Left ventricle myocardium inferior (tissue), 1 donor: ENCODE measurements at regions not wholly inside any gene's neighbourhood (a gene's known extent, or its start where the extent isn't known, plus 50 kb on each side); places are given as distances from the start of the nearest gene placed in this dataset.

ENCODE experiments used
- DNase-seq: peaks from one replicate; pipeline ENCODE4 v3.0.0-alpha.2; 2020
- H3K27ac ChIP-seq: fragments of 200-600 bp; replicated peaks from 2 replicates; pipeline ENCODE4 v1.8.0; 2021
- H3K27me3 ChIP-seq: fragments of 200-600 bp; 2 replicates; pipeline ENCODE4 v1.8.0; 2021; ENCODE audit warnings: low read depth
- H3K36me3 ChIP-seq: fragments of 200-600 bp; 2 replicates; pipeline ENCODE4 v1.8.0; 2021
- H3K4me1 ChIP-seq: fragments of 200-600 bp; 2 replicates; pipeline ENCODE4 v1.8.0; 2021
- H3K4me3 ChIP-seq: fragments of 200-600 bp; 2 replicates; pipeline ENCODE4 v1.8.0; 2021; ENCODE audit warnings: mild to moderate bottlenecking, moderate library complexity
- H3K9me3 ChIP-seq: fragments of 200-600 bp; replicated peaks from 2 replicates; pipeline ENCODE4 v1.8.0; 2021
- intact Hi-C: fragments of 100-400 bp; cut with micrococcal nuclease; formaldehyde crosslinking; loops from one replicate; pipeline ENCODE4 v1.11.0; 2022
- TF ChIP-seq, protein P1 (sequence below): fragments of 200-600 bp; IDR thresholded peaks from 2 replicates; pipeline ENCODE4 v1.8.0; 2021; ENCODE audit warnings: antibody characterized with exemption, mild to moderate bottlenecking, borderline replicate concordance
- donor health status: DM: no; HTN: yes; CAD: no; lungs with severe emphysema.

GRCh38 chr17:74077231-74077630 is 126.2 kb upstream of the RPL38 start:
- no peaks in the 10 kb centered on the region for H3K4me1 ChIP-seq
- DNase-seq: no peak
- TF ChIP-seq, protein P1, sequence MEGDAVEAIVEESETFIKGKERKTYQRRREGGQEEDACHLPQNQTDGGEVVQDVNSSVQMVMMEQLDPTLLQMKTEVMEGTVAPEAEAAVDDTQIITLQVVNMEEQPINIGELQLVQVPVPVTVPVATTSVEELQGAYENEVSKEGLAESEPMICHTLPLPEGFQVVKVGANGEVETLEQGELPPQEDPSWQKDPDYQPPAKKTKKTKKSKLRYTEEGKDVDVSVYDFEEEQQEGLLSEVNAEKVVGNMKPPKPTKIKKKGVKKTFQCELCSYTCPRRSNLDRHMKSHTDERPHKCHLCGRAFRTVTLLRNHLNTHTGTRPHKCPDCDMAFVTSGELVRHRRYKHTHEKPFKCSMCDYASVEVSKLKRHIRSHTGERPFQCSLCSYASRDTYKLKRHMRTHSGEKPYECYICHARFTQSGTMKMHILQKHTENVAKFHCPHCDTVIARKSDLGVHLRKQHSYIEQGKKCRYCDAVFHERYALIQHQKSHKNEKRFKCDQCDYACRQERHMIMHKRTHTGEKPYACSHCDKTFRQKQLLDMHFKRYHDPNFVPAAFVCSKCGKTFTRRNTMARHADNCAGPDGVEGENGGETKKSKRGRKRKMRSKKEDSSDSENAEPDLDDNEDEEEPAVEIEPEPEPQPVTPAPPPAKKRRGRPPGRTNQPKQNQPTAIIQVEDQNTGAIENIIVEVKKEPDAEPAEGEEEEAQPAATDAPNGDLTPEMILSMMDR: no peak
- H3K27me3 ChIP-seq: peaks cover 52% of the 10 kb centered on the region
- H3K9me3 ChIP-seq: peaks cover 34% of the 10 kb centered on the region
- intact Hi-C loops: no loop called here
- H3K36me3 ChIP-seq: no peaks in the 10 kb centered on the region
- H3K4me3 ChIP-seq: no peak overlapping the region
- no peak overlapping the region for H3K27ac ChIP-seq

DNA sequence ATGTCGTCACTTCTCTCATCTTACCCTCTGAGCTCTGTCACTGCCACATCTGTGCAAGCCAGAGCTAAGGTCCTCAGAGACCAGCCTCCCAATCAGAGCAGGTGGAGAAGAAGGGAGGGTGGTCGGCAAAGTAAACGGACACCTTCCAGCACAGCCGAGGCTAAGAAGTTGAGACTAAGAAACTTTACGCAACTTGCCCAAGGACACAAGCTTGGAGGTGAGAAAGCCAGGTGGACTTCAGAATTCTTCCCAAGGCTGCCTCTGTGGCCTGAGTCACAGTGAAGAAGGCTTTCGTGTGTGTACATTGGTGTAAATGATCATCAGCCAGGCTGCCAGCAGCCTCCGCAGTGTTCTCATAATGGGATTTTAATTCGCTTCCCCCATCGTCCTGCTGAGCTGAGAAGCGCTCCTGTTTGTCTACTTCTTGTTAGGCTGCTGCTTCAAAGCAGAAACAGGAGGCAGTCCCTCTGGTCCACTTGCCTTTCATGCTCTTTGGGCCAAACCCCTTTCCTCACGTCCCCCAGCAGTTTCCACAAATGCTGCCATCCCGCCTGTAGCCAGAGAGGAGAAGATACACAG is 125.0 kb upstream of the RPL38 start:
- TF ChIP-seq, protein P1: no peak
- Histone ChIP-seq H3K27me3 (peaks cover 64% of the 10 kb centered on the region), H3K4me3 (no peak overlapping the region), H3K4me1 (no peaks in the 10 kb centered on the region), H3K27ac (no peak overlapping the region), H3K9me3 (peaks cover 21% of the 10 kb centered on the region), H3K36me3 (no peaks in the 10 kb centered on the region)
- intact Hi-C loops: no loop called here
- no peak for DNase-seq

DNA sequence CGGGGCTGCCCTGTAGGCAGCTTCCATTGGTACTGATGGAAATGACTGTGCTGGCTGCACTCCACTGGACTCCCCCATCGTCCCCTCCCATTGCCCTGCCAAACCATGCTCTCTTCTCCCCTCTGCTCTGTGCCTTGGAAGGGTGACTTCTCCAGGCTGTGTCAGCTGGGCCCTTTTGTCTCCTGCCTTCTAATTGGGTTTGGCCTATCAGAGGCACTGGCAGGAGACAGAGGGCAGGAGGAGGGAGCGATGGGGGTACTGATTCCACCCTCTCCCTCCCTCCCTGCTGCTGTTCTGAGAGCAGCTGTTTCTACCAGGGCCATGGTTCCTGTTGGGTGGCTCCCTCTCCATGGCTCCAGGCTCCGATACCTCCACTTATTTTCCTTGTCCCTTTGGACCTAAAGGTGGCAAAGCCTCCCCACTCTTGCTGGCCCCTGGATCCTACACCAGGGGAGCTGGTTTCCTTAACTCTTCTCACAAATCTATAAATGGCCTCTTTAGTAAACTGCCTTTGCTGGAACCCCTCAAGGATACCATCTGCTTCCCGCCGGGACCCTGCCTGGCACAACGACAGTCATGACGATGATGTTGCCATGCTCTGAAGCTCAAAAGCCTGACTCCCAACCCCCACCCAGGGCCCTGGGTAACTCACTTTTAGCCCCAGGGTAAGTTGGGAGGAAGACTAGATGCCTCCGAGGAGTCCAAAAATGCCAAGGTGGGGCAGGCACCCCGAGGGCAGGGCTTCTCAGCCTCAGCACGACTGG is 123.8 kb upstream of the RPL38 start:
- TF ChIP-seq, protein P1: no peak
- intact Hi-C loops: no loop called here
- Histone ChIP-seq H3K27ac (no peak overlapping the region), H3K4me1 (no peaks in the 10 kb centered on the region), H3K36me3 (no peaks in the 10 kb centered on the region), H3K27me3 (peaks cover 77% of the 10 kb centered on the region), H3K4me3 (no peak overlapping the region), H3K9me3 (peaks cover 9% of the 10 kb centered on the region)
- DNase-seq: no peak

DNA sequence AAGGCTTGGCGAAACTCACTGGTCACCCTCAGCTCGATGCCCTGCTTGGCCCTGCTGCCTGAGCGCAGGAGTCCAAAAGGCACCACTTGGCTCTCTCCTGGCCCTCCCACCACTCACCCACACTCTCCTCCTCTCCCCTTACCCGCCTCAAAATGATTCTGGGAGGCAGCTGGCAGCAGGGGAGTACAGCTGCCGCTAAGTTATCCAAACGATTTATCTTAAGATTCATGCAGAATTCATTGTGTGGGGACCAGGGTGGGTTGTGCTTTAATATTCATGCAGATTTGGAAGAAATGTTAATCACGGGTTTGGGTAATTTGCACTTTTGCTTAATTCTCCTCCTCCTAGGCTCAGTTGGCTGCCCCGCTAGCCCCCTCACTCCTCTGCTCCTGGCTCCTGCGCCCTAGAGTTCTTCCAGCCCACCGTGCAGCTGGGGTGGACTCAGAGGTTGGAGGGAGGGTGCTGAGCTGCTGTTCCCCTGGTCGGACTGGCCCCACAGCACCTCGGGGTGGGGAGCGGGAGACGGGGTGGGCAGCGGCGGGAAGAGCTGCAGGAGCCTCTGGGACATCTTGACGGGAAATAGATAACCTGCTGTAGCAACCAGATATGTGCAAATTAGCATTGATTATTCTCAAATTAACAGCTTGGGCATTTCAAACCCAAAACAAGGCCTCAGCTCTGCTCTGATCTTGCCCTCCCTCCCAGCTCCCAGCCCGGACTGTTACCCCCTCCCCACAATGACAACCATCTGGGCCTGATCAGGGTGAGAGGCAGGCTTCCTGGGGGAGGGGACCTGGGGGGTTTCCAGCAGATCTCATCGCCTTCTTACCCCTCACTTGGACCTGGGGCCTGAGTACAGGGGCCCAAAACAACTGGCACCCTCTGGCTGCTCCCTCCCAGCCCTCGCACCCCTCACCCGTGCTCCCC is 122.6 kb upstream of the RPL38 start:
- H3K4me3 ChIP-seq: no peak overlapping the region
- H3K27ac ChIP-seq: no peak overlapping the region
- H3K36me3 ChIP-seq: no peaks in the 10 kb centered on the region
- intact Hi-C loops: no loop called here
- TF ChIP-seq, protein P1: no peak
- no peak for DNase-seq
- no peaks in the 10 kb centered on the region for H3K4me1 ChIP-seq
- H3K27me3 ChIP-seq: peaks cover 88% of the 10 kb centered on the region
- peaks cover 7% of the 10 kb centered on the region for H3K9me3 ChIP-seq

- Histone ChIP-seq H3K4me1 (no peaks in the 10 kb centered on the region), H3K9me3 (peaks cover 7% of the 10 kb centered on the region), H3K27ac (no peak overlapping the region), H3K27me3 (peaks cover 99% of the 10 kb centered on the region), H3K4me3 (no peak overlapping the region), H3K36me3 (no peaks in the 10 kb centered on the region)
- DNase-seq: no peak
- intact Hi-C loops: no loop called here
- TF ChIP-seq, protein P1: no peak
These were observed 120.6 kb upstream of the RPL38 start for GRCh38 chr17:74082886-74083285.
